Hepatocyte (in vitro differentiated cells): ENCODE measurements at regions not wholly inside any gene's neighbourhood (a gene's known extent, or its start where the extent isn't known, plus 50 kb on each side); places are given as distances from the start of the nearest gene placed in this dataset.
"Not testable (repeated sequence)": the region's sequence is repeated elsewhere in the genome, so short reads cannot be mapped to it uniquely, and the experiment has no call there.

Source experiments
- EZH2 ChIP-seq: fragments of 200-600 bp; sonication (generic); IDR thresholded peaks from 2 replicates; pipeline ENCODE4 v1.6.1; 2016; ENCODE audit warnings: antibody characterized with exemption, mild to moderate bottlenecking, borderline replicate concordance
- TF ChIP-seq, protein P1 (sequence below): fragments of 200-600 bp; sonication (generic); IDR thresholded peaks from 2 replicates; pipeline ENCODE4 v1.5.1; 2016; ENCODE audit warnings: antibody characterized with exemption, mild to moderate bottlenecking; ENCODE audit not compliant: poor library complexity

DNA sequence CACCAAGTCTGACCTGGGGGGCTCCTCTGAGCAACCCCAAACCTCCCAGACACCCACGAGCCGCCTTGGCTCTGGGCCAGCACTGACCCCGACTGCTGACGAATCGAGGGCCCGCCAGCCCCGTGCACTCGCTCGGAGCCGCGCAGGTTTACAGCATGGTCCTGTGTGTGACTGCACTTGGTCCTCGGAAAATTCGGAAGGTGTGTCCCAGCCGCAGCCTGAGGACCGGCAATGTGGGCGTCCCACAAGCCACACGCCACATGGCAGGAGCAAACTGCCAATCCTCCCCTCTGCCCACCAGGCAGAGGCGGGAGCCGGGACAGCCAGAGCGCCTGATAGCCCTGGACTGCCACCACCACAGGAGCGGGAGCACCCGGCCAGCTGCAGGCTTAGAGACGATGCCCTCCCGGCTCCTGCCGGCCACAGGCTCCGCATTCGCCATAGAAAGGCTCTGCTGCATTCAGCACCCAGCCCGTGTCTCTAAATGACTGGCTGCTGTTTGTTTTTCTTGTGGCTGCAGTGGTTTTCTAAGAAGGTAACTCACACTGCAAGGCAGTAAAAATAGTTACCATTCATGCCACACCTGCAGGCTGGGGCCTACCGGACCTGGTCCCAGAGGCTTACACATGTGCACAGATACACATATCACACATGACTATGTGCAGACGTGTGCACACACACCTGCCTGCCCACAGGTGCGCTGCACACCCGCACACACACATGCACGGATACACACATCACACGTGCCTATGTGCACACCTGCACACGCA, 5415.3 kb upstream of the TPTE start:
- TF ChIP-seq, protein P1, sequence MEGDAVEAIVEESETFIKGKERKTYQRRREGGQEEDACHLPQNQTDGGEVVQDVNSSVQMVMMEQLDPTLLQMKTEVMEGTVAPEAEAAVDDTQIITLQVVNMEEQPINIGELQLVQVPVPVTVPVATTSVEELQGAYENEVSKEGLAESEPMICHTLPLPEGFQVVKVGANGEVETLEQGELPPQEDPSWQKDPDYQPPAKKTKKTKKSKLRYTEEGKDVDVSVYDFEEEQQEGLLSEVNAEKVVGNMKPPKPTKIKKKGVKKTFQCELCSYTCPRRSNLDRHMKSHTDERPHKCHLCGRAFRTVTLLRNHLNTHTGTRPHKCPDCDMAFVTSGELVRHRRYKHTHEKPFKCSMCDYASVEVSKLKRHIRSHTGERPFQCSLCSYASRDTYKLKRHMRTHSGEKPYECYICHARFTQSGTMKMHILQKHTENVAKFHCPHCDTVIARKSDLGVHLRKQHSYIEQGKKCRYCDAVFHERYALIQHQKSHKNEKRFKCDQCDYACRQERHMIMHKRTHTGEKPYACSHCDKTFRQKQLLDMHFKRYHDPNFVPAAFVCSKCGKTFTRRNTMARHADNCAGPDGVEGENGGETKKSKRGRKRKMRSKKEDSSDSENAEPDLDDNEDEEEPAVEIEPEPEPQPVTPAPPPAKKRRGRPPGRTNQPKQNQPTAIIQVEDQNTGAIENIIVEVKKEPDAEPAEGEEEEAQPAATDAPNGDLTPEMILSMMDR = not testable (repeated sequence)
- not testable (repeated sequence) for TF ChIP-seq EZH2
